GM12892 (cell line): ENCODE measurements at regions not wholly inside any gene's neighbourhood (a gene's known extent, or its start where the extent isn't known, plus 50 kb on each side); places are given as distances from the start of the nearest gene placed in this dataset.

ENCODE experiments used
- POLR2A ChIP-seq: IDR thresholded peaks from 2 replicates; pipeline ENCODE4 v1.6.1; 2011; ENCODE audit warnings: low read depth, low read length, control low read depth
- POLR2AphosphoS5 ChIP-seq: IDR thresholded peaks from 2 replicates; pipeline ENCODE4 v1.6.1; 2011; ENCODE audit warnings: low read depth, low read length, control low read depth

DNA sequence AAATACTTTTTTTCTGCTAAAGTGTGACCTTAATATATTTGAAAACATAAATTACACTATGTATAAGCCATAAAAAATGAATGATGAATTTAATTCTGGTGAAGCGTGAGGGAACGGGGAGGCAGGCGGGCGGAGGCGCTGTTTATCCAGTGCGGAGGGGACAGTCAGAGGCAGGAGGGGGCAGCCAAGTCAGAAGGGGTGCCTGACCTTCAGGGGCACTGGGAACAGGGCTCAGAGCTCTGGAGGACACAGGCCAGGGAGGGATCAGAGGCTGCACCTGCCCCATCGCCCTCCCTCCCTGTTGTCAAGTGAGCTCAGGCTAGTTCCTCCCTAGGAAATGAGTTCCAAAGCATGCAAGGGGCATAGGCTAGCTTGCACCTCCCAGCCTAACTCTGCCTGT lies 82.0 kb upstream of the CASZ1 start:
- TF ChIP-seq POLR2A (no peak), POLR2AphosphoS5 (no peak)
